ENCODE measurements at regions not wholly inside any gene's neighbourhood (a gene's known extent, or its start where the extent isn't known, plus 50 kb on each side); places are given as distances from the start of the nearest gene placed in this dataset.

DNA sequence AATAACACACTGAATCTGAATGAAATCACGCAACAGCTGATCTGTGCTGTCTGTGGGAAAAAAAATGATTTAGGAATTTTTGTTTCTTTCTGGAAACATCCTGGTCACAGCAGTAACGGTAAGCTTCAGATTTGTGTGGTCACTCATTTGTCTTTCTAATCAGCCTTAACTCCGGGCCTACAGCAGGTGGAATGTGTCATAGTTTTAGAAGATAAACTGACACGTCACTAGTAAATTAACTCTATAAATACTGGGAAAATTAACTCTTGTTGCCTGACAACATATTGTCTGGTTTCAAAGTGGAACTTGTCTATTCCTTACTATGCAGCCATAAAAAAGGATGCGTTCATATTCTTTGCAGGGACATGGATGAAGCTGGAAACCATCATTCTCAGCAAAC lies 58.1 kb upstream of the NCK2 start (continued):
- no peak for TF ChIP-seq TAF1 (IDR thresholded peaks at IDR 0.05; ENCODE audit: low read depth, low read length)
- TF ChIP-seq BCL11A (IDR thresholded peaks at IDR 0.05; ENCODE audit: low read depth in 2 of 2, low read length in 2 of 2), result no peak
